ENCODE measurements at regions not wholly inside any gene's neighbourhood (a gene's known extent, or its start where the extent isn't known, plus 50 kb on each side); places are given as distances from the start of the nearest gene placed in this dataset.
"Not testable (repeated sequence)": the region's sequence is repeated elsewhere in the genome, so short reads cannot be mapped to it uniquely, and the experiment has no call there.

- Mint-ChIP-seq H3K27ac (no peak overlapping the region), H3K4me1 (no peaks in the 10 kb centered on the region), H3K27me3 (no peaks in the 10 kb centered on the region), H3K9me3 (peaks cover under 1% of the 10 kb centered on the region), H3K4me3 (no peak overlapping the region), H3K36me3 (no peaks in the 10 kb centered on the region)
- DNase-seq (ENCODE audit: low spot score in 2 of 2) (no peak), ATAC-seq (ENCODE audit: low read depth) (no peak)
These were observed 337.2 kb upstream of the API5 start for GRCh38 chr11:42974510-42975179.

DNA sequence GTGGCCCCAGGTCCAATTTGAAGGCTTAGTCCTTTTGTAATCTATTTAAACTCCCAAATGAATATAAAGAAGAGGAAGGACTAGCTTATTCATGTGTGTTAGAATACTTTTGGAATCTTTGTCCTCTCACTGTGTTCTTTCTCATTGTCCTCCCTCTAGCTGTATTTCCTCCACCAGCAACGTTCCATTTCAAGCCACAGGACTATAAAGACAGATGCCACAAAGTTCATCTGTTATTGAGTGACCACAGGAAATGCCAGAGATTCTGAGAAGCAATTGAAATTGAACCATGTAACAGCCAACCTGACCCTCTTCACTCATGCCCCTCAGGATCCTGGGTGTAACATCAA is 336.6 kb upstream of the API5 start:
- Mint-ChIP-seq H3K9me3 (no peaks in the 10 kb centered on the region), H3K4me3 (no peak overlapping the region), H3K36me3 (no peaks in the 10 kb centered on the region), H3K27me3 (no peaks in the 10 kb centered on the region), H3K27ac (no peak overlapping the region), H3K4me1 (no peaks in the 10 kb centered on the region)
- DNase-seq (ENCODE audit: low spot score in 2 of 2) (no peak), ATAC-seq (ENCODE audit: low read depth) (no peak)

GRCh38 chr11:42976636-42977217 is 335.1 kb upstream of the API5 start:
- DNase-seq (ENCODE audit: low spot score in 2 of 2) (no peak), ATAC-seq (ENCODE audit: low read depth) (no peak)
- H3K4me1 Mint-ChIP-seq: no peaks in the 10 kb centered on the region
- no peaks in the 10 kb centered on the region for H3K36me3 Mint-ChIP-seq
- H3K4me3 Mint-ChIP-seq: no peak overlapping the region
- no peaks in the 10 kb centered on the region for H3K27me3 Mint-ChIP-seq
- H3K27ac Mint-ChIP-seq: no peak overlapping the region
- no peaks in the 10 kb centered on the region for H3K9me3 Mint-ChIP-seq

GRCh38 chr11:42992594-42992993 is 319.2 kb upstream of the API5 start:
- no peak overlapping the region for H3K4me3 Mint-ChIP-seq
- no peaks in the 10 kb centered on the region for H3K27me3 Mint-ChIP-seq
- H3K36me3 Mint-ChIP-seq: no peaks in the 10 kb centered on the region
- peaks cover 7% of the 10 kb centered on the region for H3K9me3 Mint-ChIP-seq
- DNase-seq (ENCODE audit: low spot score in 2 of 2): no peak
- H3K4me1 Mint-ChIP-seq: no peaks in the 10 kb centered on the region
- no peak overlapping the region for H3K27ac Mint-ChIP-seq
- no peak for ATAC-seq (ENCODE audit: low read depth)

DNA sequence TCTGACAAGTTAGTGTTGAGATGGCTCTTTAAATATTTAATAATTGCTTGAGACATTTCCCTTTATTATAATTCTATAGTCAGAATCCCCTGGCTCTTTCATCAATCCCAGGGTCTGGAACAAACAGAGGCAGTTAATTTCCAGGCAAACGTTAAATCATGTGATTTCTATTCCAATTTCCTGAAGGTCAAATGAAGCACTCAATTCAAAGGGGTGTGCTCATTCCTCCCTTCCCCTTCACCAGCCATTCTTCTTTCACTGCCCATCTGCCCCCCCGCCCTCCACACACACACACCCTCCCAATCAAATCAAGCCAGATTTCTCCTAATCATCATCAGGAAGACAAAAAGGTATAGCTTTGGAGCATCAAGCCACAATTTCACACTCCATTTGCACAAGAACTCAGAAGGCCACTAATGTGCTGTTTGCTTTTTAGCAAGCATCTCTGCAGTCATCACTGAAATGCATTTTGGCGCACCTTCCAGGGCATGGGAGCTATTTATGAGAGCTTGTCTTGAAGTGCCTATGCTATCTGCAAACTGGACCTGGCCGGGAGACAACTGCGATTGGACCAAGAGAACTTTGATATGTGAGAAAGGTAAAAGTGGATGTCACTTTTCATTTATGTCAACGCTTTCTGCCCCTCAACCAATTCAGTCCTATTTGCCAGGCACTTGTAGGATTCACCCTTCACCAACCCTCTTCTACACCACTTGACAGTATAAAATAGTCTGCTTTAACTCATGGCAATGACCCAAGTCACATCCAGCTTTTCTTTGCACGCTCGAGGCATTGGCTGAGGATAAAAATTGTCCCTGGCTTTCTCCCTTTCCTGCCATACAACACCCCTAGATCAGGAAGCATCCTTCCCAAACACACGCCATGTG is 315.1 kb upstream of the API5 start:
- no peak for DNase-seq (ENCODE audit: low spot score in 2 of 2)
- peaks cover 4% of the 10 kb centered on the region for H3K9me3 Mint-ChIP-seq
- no peak overlapping the region for H3K27ac Mint-ChIP-seq
- H3K4me1 Mint-ChIP-seq: no peaks in the 10 kb centered on the region
- no peaks in the 10 kb centered on the region for H3K27me3 Mint-ChIP-seq
- H3K4me3 Mint-ChIP-seq: no peak overlapping the region
- H3K36me3 Mint-ChIP-seq: no peaks in the 10 kb centered on the region
- no peak for ATAC-seq (ENCODE audit: low read depth)

DNA sequence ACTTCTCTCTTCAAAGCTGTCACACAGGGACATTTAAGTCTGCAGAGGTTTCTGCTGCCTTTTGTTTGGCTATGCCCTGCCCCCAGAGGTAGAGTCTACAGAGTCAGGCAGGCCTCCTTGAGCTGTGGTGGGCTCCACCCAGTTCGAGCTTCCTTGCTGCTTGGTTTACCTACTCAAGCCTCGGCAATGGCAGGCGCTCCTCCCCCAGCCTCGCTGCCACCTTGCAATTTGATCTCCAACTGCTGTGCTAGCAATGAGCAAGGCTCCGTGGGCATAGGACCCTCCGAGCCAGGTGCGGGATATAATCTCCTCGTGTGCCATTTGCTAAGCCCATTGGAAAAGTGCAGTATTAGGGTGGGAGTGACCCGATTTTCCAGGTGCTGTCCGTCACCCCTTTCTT is 306.9 kb upstream of the API5 start:
- H3K27ac Mint-ChIP-seq; H3K27me3 Mint-ChIP-seq; DNase-seq (ENCODE audit: low spot score in 2 of 2); H3K4me3 Mint-ChIP-seq; H3K36me3 Mint-ChIP-seq; H3K4me1 Mint-ChIP-seq; ATAC-seq (ENCODE audit: low read depth): not testable (repeated sequence)
- peaks cover 12% of the 10 kb centered on the region for H3K9me3 Mint-ChIP-seq

DNA sequence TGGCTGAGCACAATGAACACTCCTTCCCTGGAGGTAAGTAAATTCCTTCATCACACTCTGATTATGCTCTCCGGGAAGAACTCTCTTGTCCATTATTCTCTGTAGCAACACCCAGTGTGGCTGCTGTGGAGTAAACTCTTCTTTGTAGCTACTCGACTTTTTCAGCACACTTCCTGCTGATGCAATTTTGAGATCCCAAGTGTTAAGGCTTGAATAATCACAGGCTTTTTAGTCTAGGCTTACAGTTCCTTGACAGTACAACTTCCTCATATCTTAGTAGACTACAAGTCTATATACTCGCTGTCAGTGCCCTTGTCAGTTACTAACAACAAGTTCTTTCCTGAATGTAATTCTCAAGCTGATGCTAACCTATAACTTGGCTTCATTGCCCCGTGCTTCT is 301.8 kb upstream of the API5 start:
- no peak for ATAC-seq (ENCODE audit: low read depth)
- no peak overlapping the region for H3K27ac Mint-ChIP-seq
- DNase-seq (ENCODE audit: low spot score in 2 of 2): no peak
- no peaks in the 10 kb centered on the region for H3K4me1 Mint-ChIP-seq
- H3K4me3 Mint-ChIP-seq: no peak overlapping the region
- H3K36me3 Mint-ChIP-seq: peaks cover 4% of the 10 kb centered on the region
- no peaks in the 10 kb centered on the region for H3K27me3 Mint-ChIP-seq
- H3K9me3 Mint-ChIP-seq: peaks cover 12% of the 10 kb centered on the region

DNA sequence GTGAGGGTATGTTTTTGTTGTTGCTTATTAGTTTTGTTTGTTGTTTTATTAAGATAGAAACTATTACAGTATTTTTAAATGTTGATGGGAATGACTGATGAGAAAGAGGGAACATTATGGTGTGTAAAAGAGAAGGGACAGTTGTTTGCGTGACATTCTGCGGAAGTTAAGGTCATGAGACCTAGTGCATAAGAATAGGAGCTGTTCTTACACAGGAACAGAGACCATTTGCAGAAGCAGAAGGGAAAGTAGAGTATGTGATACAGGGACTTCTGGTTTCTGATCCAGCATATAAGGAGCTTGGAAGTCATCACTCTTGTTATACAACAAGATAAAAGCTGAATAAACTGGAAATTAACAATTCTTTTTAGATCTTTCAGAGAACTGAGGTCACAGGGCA is 299.2 kb upstream of the API5 start:
- Mint-ChIP-seq H3K4me3 (no peak overlapping the region), H3K36me3 (peaks cover 4% of the 10 kb centered on the region), H3K27ac (no peak overlapping the region), H3K9me3 (peaks cover 13% of the 10 kb centered on the region), H3K27me3 (no peaks in the 10 kb centered on the region), H3K4me1 (no peaks in the 10 kb centered on the region)
- ATAC-seq (ENCODE audit: low read depth) (no peak), DNase-seq (ENCODE audit: low spot score in 2 of 2) (no peak)

GRCh38 chr11:43021466-43021865 is 290.3 kb upstream of the API5 start:
- Mint-ChIP-seq H3K27ac (no peak overlapping the region), H3K4me1 (no peaks in the 10 kb centered on the region), H3K4me3 (no peak overlapping the region), H3K27me3 (no peaks in the 10 kb centered on the region), H3K9me3 (peaks cover 4% of the 10 kb centered on the region), H3K36me3 (no peaks in the 10 kb centered on the region)
- DNase-seq (ENCODE audit: low spot score in 2 of 2) (no peak), ATAC-seq (ENCODE audit: low read depth) (no peak)

GRCh38 chr11:43034341-43034740 is 277.5 kb upstream of the API5 start:
- Mint-ChIP-seq H3K4me3 (no peak overlapping the region), H3K4me1 (no peaks in the 10 kb centered on the region), H3K36me3 (no peaks in the 10 kb centered on the region), H3K27me3 (no peaks in the 10 kb centered on the region), H3K9me3 (peaks cover 4% of the 10 kb centered on the region), H3K27ac (no peak overlapping the region)
- ATAC-seq (ENCODE audit: low read depth) (no peak), DNase-seq (ENCODE audit: low spot score in 2 of 2) (no peak)

GRCh38 chr11:43035086-43035485 is 276.7 kb upstream of the API5 start:
- DNase-seq (ENCODE audit: low spot score in 2 of 2) (no peak), ATAC-seq (ENCODE audit: low read depth) (no peak)
- H3K9me3 Mint-ChIP-seq: peaks cover 3% of the 10 kb centered on the region
- no peak overlapping the region for H3K27ac Mint-ChIP-seq
- H3K36me3 Mint-ChIP-seq: no peaks in the 10 kb centered on the region
- H3K4me1 Mint-ChIP-seq: no peaks in the 10 kb centered on the region
- H3K27me3 Mint-ChIP-seq: no peaks in the 10 kb centered on the region
- no peak overlapping the region for H3K4me3 Mint-ChIP-seq

- no peak for ATAC-seq (ENCODE audit: low read depth)
- no peaks in the 10 kb centered on the region for H3K36me3 Mint-ChIP-seq
These were observed 258.0 kb upstream of the API5 start for GRCh38 chr11:43053638-43054412.

DNA sequence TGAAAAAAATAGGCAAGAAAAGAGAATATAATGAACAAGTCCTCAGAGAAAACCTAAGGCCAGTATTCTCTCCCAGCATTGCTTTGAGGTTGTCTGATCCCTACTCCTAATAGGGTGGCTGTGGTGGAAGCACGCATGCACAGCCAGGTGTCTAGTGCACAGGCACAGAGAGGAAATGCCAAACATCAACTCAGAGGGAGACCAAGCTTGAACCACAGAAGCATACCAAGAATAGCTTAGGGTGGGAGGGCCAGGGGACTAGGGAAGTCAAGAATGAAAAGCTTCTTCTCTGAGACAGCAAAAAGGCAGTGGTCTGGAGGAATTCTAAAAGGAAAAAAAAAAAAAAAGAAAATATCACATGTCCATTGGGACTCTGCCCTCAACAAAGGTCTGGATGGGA is 244.1 kb upstream of the API5 start:
- Mint-ChIP-seq H3K36me3 (no peaks in the 10 kb centered on the region), H3K27ac (no peak overlapping the region), H3K9me3 (peaks cover 5% of the 10 kb centered on the region), H3K4me3 (no peak overlapping the region), H3K4me1 (no peaks in the 10 kb centered on the region), H3K27me3 (no peaks in the 10 kb centered on the region)
- ATAC-seq (ENCODE audit: low read depth) (no peak), DNase-seq (ENCODE audit: low spot score in 2 of 2) (no peak)

More at GRCh38 chr11:43053638-43054412, 258.0 kb upstream of the API5 start:
- no peaks in the 10 kb centered on the region for H3K4me1 Mint-ChIP-seq
- H3K9me3 Mint-ChIP-seq: peaks cover 3% of the 10 kb centered on the region
- H3K4me3 Mint-ChIP-seq: no peak overlapping the region
- no peak for DNase-seq (ENCODE audit: low spot score in 2 of 2)
- no peak overlapping the region for H3K27ac Mint-ChIP-seq
- H3K27me3 Mint-ChIP-seq: no peaks in the 10 kb centered on the region

DNA sequence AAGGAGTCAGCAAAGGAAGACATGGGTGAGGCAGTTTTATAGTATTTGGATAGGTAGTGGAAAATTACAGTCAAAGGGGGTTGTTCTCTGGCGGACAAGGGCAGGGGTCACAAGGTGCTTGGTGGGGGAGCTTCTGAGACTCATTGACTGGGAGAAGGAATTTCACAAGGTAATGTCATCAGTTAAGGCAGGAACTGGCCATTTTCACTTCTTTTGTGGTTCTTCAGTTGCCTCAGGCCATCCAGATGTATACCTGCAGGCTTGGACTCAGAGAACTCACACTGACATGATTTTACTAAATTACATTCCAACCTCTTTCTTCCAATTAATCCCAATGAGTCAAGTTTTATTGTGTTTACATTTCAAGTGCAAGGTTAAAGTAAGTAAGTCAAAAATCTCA is 240.5 kb upstream of the API5 start:
- H3K9me3 Mint-ChIP-seq: peaks cover 5% of the 10 kb centered on the region
- H3K27me3 Mint-ChIP-seq: no peaks in the 10 kb centered on the region
- H3K4me3 Mint-ChIP-seq: no peak overlapping the region
- no peaks in the 10 kb centered on the region for H3K4me1 Mint-ChIP-seq
- DNase-seq (ENCODE audit: low spot score in 2 of 2) (no peak), ATAC-seq (ENCODE audit: low read depth) (no peak)
- no peaks in the 10 kb centered on the region for H3K36me3 Mint-ChIP-seq
- H3K27ac Mint-ChIP-seq: no peak overlapping the region

Measured in memory B cell (primary cell).